GM19351 (cell line): ENCODE measurements at regions not wholly inside any gene's neighbourhood (a gene's known extent, or its start where the extent isn't known, plus 50 kb on each side); places are given as distances from the start of the nearest gene placed in this dataset.

Source experiments
- ATAC-seq: cut with Tn5 transposase; IDR thresholded peaks from one replicate; pipeline ENCODE4 v1.9.1; 2021; ENCODE audit warnings: mild to moderate bottlenecking, moderate library complexity; ENCODE audit not compliant: unreplicated experiment

- ATAC-seq = no peak
Observed at GRCh38 chr2:13066676-13067075, 349.9 kb downstream of the TRIB2 start.

- no peak for ATAC-seq
Observed at GRCh38 chr2:13067508-13067907, 350.8 kb downstream of the TRIB2 start.

- ATAC-seq = no peak
Observed at GRCh38 chr2:13089971-13090370, 373.2 kb downstream of the TRIB2 start.

GRCh38 chr2:13091455-13091854 is 374.7 kb downstream of the TRIB2 start:
- no peak for ATAC-seq

- no peak for ATAC-seq
Observed at GRCh38 chr2:13091861-13092378, 375.2 kb downstream of the TRIB2 start.

- no peak for ATAC-seq
Observed at GRCh38 chr2:13093416-13093991, 376.8 kb downstream of the TRIB2 start.

GRCh38 chr2:13102397-13103063 is 385.8 kb downstream of the TRIB2 start:
- ATAC-seq = no peak

GRCh38 chr2:13103151-13103550 is 386.4 kb downstream of the TRIB2 start:
- ATAC-seq = no peak

- ATAC-seq = no peak
Observed at GRCh38 chr2:13103778-13104493, 387.2 kb downstream of the TRIB2 start.

- no peak for ATAC-seq
Observed at GRCh38 chr2:13104723-13105122, 388.0 kb downstream of the TRIB2 start.

- ATAC-seq = peak; percentile 88
Observed at GRCh38 chr2:13106302-13106701, 389.6 kb downstream of the TRIB2 start.

- ATAC-seq = no peak
Observed at GRCh38 chr2:13109516-13109915, 392.8 kb downstream of the TRIB2 start.

- no peak for ATAC-seq
Observed at GRCh38 chr2:13110825-13111224, 394.1 kb downstream of the TRIB2 start.

- no peak for ATAC-seq
Observed at GRCh38 chr2:13113002-13113401, 396.3 kb downstream of the TRIB2 start.

GRCh38 chr2:13114391-13114790 is 397.7 kb downstream of the TRIB2 start:
- no peak for ATAC-seq

GRCh38 chr2:13115643-13116042 is 398.9 kb downstream of the TRIB2 start:
- ATAC-seq = no peak

GRCh38 chr2:13121096-13121495 is 404.4 kb downstream of the TRIB2 start:
- no peak for ATAC-seq

GRCh38 chr2:13128139-13128538 is 411.4 kb downstream of the TRIB2 start:
- no peak for ATAC-seq

- ATAC-seq = no peak
Observed at GRCh38 chr2:13135369-13135768, 418.6 kb downstream of the TRIB2 start.

GRCh38 chr2:13135856-13136255 is 419.1 kb downstream of the TRIB2 start:
- ATAC-seq = no peak

GRCh38 chr2:13137679-13138078 is 420.9 kb downstream of the TRIB2 start:
- ATAC-seq = no peak

- ATAC-seq = no peak
Observed at GRCh38 chr2:13141315-13141714, 424.6 kb downstream of the TRIB2 start.
